Natural killer cell (primary cell): ENCODE measurements at regions not wholly inside any gene's neighbourhood (a gene's known extent, or its start where the extent isn't known, plus 50 kb on each side); places are given as distances from the start of the nearest gene placed in this dataset.

Experiments used
- ATAC-seq, 3 donors: fragments of 150-1000 bp in 2 of 3; fragments of 200-7000 bp in 1 of 3; cut with Tn5 transposase; 1 replicate in 1 of 3; 2 replicates in 2 of 3; pipeline ENCODE4 v1.10.0; 2021; ENCODE audit warnings: mild to moderate bottlenecking in 2 of 3, moderate library complexity in 2 of 3
- DNase-seq, 2 donors: peaks; one replicate each; pipeline versions ENCODE4 v3.0.0 to v3.0.0-alpha.2; 2013 to 2021; ENCODE audit warnings: mixed read lengths in 1 of 2
- H3K27ac ChIP-seq: one replicate; pipeline ENCODE4 v1.5.1; 2013; ENCODE audit warnings: mild to moderate bottlenecking, low read length
- H3K27me3 ChIP-seq: one replicate; pipeline ENCODE4 v1.6.1; 2013; ENCODE audit warnings: low read length; ENCODE audit not compliant: control insufficient read depth, insufficient read depth
- H3K36me3 ChIP-seq: one replicate; pipeline ENCODE4 v1.6.1; 2013; ENCODE audit warnings: low read length; ENCODE audit not compliant: control insufficient read depth, insufficient read depth
- H3K4me1 ChIP-seq: one replicate; pipeline ENCODE4 v1.6.1; 2013; ENCODE audit warnings: low read length; ENCODE audit not compliant: control insufficient read depth, insufficient read depth
- H3K4me3 ChIP-seq: one replicate; pipeline ENCODE4 v1.5.1; 2013; ENCODE audit warnings: low read length
- H3K9me3 ChIP-seq: one replicate; pipeline ENCODE4 v1.6.1; 2013; ENCODE audit warnings: low read length; ENCODE audit not compliant: control insufficient read depth, insufficient read depth
- H3K27ac Mint-ChIP-seq, 2 donors: one replicate each; pipeline ENCODE4 v1.8.0; 2022; ENCODE audit warnings: mild to moderate bottlenecking in 2 of 2, mixed read lengths in 2 of 2, moderate library complexity in 1 of 2
- H3K27me3 Mint-ChIP-seq, 2 donors: one replicate each; pipeline ENCODE4 v1.8.0; 2022; ENCODE audit warnings: low read depth in 2 of 2, mixed read lengths in 2 of 2
- H3K36me3 Mint-ChIP-seq: one replicate; pipeline ENCODE4 v1.8.0; 2022; ENCODE audit warnings: mixed read lengths
- H3K4me1 Mint-ChIP-seq, 2 donors: one replicate each; pipeline ENCODE4 v1.8.0; 2022; ENCODE audit warnings: mixed read lengths in 2 of 2
- H3K4me3 Mint-ChIP-seq: one replicate; pipeline ENCODE4 v1.8.0; 2022; ENCODE audit warnings: mild to moderate bottlenecking, moderate library complexity, mixed read lengths
- H3K9me3 Mint-ChIP-seq, 2 donors: one replicate each; pipeline ENCODE4 v1.8.0; 2022; ENCODE audit warnings: mixed read lengths in 2 of 2
- CTCF ChIP-seq: fragments of 200-600 bp; IDR thresholded peaks from one replicate; pipeline ENCODE4 v1.8.0; 2022; ENCODE audit warnings: antibody characterized with exemption
- WGBS: methylation state at CpG from one replicate; pipeline ENCODE4 v1.1.7; 2013; ENCODE audit warnings: missing lambda C conversion rate; ENCODE audit not compliant: insufficient coverage; 5-methylcytosine and 5-hydroxymethylcytosine counted together
- intact Hi-C: fragments of 100-400 bp; cut with micrococcal nuclease; formaldehyde crosslinking; loops from one replicate; pipeline ENCODE4 v1.14.2; 2022

DNA sequence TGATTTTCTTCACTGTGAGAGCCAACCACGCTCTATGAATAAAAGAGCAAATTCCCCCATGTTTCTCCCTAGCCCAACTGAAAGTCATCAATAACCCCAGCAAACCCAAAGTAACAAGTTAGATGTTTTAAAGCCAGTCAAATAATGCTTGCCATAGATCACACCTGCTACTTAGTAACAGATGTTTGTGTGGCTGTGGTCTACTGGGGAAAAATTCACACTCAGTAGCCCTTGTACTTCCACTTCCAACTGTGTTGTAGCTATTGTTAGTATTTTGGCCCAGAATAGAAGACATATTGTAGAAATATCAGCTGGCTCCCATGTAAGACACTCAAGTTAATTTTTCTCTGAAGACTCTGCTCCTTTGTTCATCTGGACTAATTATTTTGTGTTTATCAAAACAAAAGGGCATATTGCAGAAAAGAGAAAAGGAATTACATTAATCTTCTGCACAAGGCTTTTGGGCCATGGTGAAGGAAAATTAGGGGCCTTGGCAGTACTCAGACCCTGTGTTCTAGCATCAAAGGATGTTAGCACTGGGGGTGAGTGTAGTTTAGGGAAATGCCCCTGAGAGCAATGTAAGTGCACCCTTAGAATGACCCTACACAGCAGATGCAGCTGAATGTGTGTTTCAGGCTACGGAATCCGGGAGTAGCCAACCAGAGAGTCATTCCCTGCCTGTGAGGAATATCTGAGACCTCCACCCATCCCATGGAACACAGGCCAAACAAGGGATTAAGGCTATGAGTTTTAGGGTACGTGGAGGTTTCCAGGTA lies 521.9 kb downstream of the EPHA4 start:
- Histone ChIP-seq H3K36me3 (no peaks in the 10 kb centered on the region), H3K9me3 (no peaks in the 10 kb centered on the region), H3K4me3 (no peak overlapping the region), H3K27me3 (no peaks in the 10 kb centered on the region), H3K4me1 (no peaks in the 10 kb centered on the region), H3K27ac (no peak overlapping the region)
- ATAC-seq (no peak), DNase-seq (no peak)
- Mint-ChIP-seq H3K27ac (no peak overlapping the region), H3K36me3 (no peaks in the 10 kb centered on the region), H3K9me3 (no peaks in the 10 kb centered on the region), H3K27me3 (peaks cover 0 to 4% of the 10 kb centered on the region in 2 donors), H3K4me1 (no peaks in the 10 kb centered on the region), H3K4me3 (no peak overlapping the region)
- intact Hi-C loops = no loop called here
- TF ChIP-seq CTCF = no peak
- 83% methylated on average over 4 of the region's 4 CpGs for WGBS

DNA sequence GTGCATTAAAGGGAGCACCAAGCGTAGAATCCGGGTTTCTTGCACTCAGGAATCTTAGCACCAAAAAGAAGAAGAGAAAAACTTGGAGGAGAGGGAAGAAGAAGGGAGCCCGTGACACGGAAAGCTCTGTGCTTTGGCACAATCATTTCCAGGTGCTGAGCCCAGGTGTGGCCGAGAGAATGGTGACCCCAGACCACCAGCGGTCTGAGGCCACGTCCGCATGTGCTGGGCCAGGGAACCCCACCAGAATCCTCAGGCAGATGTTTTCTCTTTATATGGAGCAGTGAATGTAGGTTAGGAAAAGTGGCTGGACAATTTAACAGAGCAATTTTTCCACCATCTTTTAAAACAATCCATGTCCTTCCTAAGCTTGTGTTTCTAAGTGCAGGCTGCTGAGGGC lies 520.9 kb downstream of the EPHA4 start:
- H3K4me1 ChIP-seq = no peaks in the 10 kb centered on the region
- no peak overlapping the region for H3K4me3 ChIP-seq
- no peak for ATAC-seq
- Mint-ChIP-seq H3K36me3 (no peaks in the 10 kb centered on the region), H3K27ac (no peak overlapping the region), H3K4me1 (no peaks in the 10 kb centered on the region), H3K27me3 (peaks cover 0 to 4% of the 10 kb centered on the region in 2 donors), H3K9me3 (no peaks in the 10 kb centered on the region), H3K4me3 (no peak overlapping the region)
- H3K9me3 ChIP-seq = no peaks in the 10 kb centered on the region
- 97% methylated on average over 8 of the region's 8 CpGs for WGBS
- H3K36me3 ChIP-seq = no peaks in the 10 kb centered on the region
- no peaks in the 10 kb centered on the region for H3K27me3 ChIP-seq
- intact Hi-C loops = no loop called here
- H3K27ac ChIP-seq = no peak overlapping the region
- no peak for DNase-seq
- TF ChIP-seq CTCF = no peak

- Histone ChIP-seq H3K4me3 (no peak overlapping the region), H3K27me3 (no peaks in the 10 kb centered on the region), H3K4me1 (no peaks in the 10 kb centered on the region), H3K36me3 (no peaks in the 10 kb centered on the region), H3K9me3 (no peaks in the 10 kb centered on the region), H3K27ac (no peak overlapping the region)
- Mint-ChIP-seq H3K27me3 (peaks cover 2 to 14% of the 10 kb centered on the region in 2 donors), H3K27ac (no peak overlapping the region), H3K9me3 (peaks cover 0 to 2% of the 10 kb centered on the region in 2 donors), H3K36me3 (no peaks in the 10 kb centered on the region), H3K4me1 (peaks cover 0 to 4% of the 10 kb centered on the region in 2 donors), H3K4me3 (no peak overlapping the region)
- ATAC-seq = no peak
- no peak for DNase-seq
- intact Hi-C loops = loop anchor here (10.0 kb wide), 1 partner anchor 514 kb away; the partner anchor contains the start of gene EPHA4
- no peak for TF ChIP-seq CTCF
Observed at GRCh38 chr2:221060376-221060775, 511.7 kb downstream of the EPHA4 start.

GRCh38 chr2:221063568-221063967 lies 508.5 kb downstream of the EPHA4 start:
- Histone ChIP-seq H3K9me3 (no peaks in the 10 kb centered on the region), H3K36me3 (no peaks in the 10 kb centered on the region), H3K27ac (no peak overlapping the region), H3K4me1 (no peaks in the 10 kb centered on the region), H3K4me3 (no peak overlapping the region), H3K27me3 (no peaks in the 10 kb centered on the region)
- ATAC-seq = no peak
- intact Hi-C loops = loop anchor here (10.0 kb wide), 1 partner anchor 511 kb away; the partner anchor contains the start of gene EPHA4
- no peak overlapping the region for H3K27ac Mint-ChIP-seq
- peaks cover 0 to 2% of the 10 kb centered on the region in 2 donors for H3K9me3 Mint-ChIP-seq
- no peak for TF ChIP-seq CTCF
- no peak overlapping the region for H3K4me3 Mint-ChIP-seq
- H3K4me1 Mint-ChIP-seq = peaks cover 0 to 4% of the 10 kb centered on the region in 2 donors
- no peak for DNase-seq
- WGBS = 97% methylated on average over 2 of the region's 3 CpGs
- no peaks in the 10 kb centered on the region for H3K36me3 Mint-ChIP-seq
- H3K27me3 Mint-ChIP-seq = peaks cover 2 to 14% of the 10 kb centered on the region in 2 donors
